ENCODE measurements at regions not wholly inside any gene's neighbourhood (a gene's known extent, or its start where the extent isn't known, plus 50 kb on each side); places are given as distances from the start of the nearest gene placed in this dataset.

GRCh38 chr4:11299016-11299415 lies 129.7 kb downstream of the HS3ST1 start:
- DNase-seq (ENCODE audit: low spot score) = no peak
- TF ChIP-seq CTCF (IDR thresholded peaks at IDR 0.05) = no peak
- no peak for ATAC-seq (ENCODE audit: low FRiP score)

GRCh38 chr4:11298451-11298850 lies 130.2 kb downstream of the HS3ST1 start:
- no peak for ATAC-seq (ENCODE audit: low FRiP score)
- no peak for TF ChIP-seq CTCF (IDR thresholded peaks at IDR 0.05)
- no peak for DNase-seq (ENCODE audit: low spot score)

GRCh38 chr4:11297627-11298026 lies 131.1 kb downstream of the HS3ST1 start:
- no peak for ATAC-seq (ENCODE audit: low FRiP score)
- TF ChIP-seq CTCF (IDR thresholded peaks at IDR 0.05) = no peak

GRCh38 chr4:11297201-11297600 lies 131.5 kb downstream of the HS3ST1 start:
- DNase-seq (ENCODE audit: low spot score) = no peak
- ATAC-seq (ENCODE audit: low FRiP score) = no peak
- no peak for TF ChIP-seq CTCF (IDR thresholded peaks at IDR 0.05)

More at GRCh38 chr4:11297627-11298026, 131.1 kb downstream of the HS3ST1 start:
- DNase-seq (ENCODE audit: low spot score) = no peak

GRCh38 chr4:11293866-11294265 lies 134.8 kb downstream of the HS3ST1 start:
- ATAC-seq (ENCODE audit: low FRiP score) (no peak), DNase-seq (ENCODE audit: low spot score) (no peak)
- TF ChIP-seq CTCF (IDR thresholded peaks at IDR 0.05) = no peak

DNA sequence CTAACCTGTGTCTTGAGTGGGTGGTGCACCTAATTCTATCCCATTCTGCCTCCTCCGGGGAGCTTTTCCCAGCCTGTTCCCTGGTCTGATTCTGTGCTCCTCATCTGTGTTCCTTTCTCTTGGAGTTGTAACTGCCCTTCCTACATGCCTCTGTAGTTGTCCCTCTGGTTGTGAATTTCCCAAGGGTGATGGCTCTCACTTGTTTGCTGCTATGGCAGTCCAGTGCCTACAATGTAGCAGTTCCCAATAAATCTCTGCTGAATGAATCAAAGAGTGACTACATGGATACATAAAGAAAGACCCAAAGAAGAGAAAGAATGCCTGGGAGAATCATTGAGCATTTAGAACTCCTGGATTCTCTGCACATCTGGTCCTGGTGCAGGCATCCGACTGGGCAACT lies 141.6 kb downstream of the HS3ST1 start:
- ATAC-seq (ENCODE audit: low FRiP score) = no peak

More for the DNA sequence above, 141.6 kb downstream of the HS3ST1 start:
- TF ChIP-seq CTCF (IDR thresholded peaks at IDR 0.05) = no peak
- no peak for DNase-seq (ENCODE audit: low spot score)
